PC-3 (cell line): ENCODE measurements at regions not wholly inside any gene's neighbourhood (a gene's known extent, or its start where the extent isn't known, plus 50 kb on each side); places are given as distances from the start of the nearest gene placed in this dataset.

Source experiments
- CTCF ChIP-seq: fragments of 300-600 bp; sonication (generic); conservative IDR thresholded peaks from 2 replicates; pipeline ENCODE4 v1.5.1; 2017; ENCODE audit warnings: antibody characterized with exemption, low read depth, mild to moderate bottlenecking, low read length
- EZH2 ChIP-seq: fragments of 300-600 bp; sonication (generic); IDR thresholded peaks from one replicate; pipeline ENCODE4 v1.6.1; 2017; ENCODE audit warnings: antibody characterized with exemption, mild to moderate bottlenecking, low read length; ENCODE audit not compliant: unreplicated experiment

- TF ChIP-seq CTCF (no peak), EZH2 (no peak)
These were observed 195.4 kb upstream of the C1orf174 start for GRCh38 chr1:4095433-4095971.
